Sigmoid colon (tissue), 4 donors: ENCODE measurements at regions not wholly inside any gene's neighbourhood (a gene's known extent, or its start where the extent isn't known, plus 50 kb on each side); places are given as distances from the start of the nearest gene placed in this dataset.

Experiments used
- CTCF ChIP-seq, 4 experiments: fragments of 450-650 bp in 3 of 4; fragments of 200-600 bp in 1 of 4; IDR thresholded peaks; one replicate each; pipeline ENCODE4 v1.5.1; 2016 to 2019; ENCODE audit warnings: antibody characterized with exemption in 4 of 4, mild to moderate bottlenecking in 3 of 4, moderate library complexity in 2 of 4
- EP300 ChIP-seq, 4 donors: sonication (generic); formaldehyde crosslinking; IDR thresholded peaks; one replicate each; pipeline ENCODE4 v1.6.1; 2017; ENCODE audit warnings: antibody characterized with exemption in 4 of 4
- POLR2A ChIP-seq, 2 donors: fragments of 450-650 bp; IDR thresholded peaks; one replicate each; pipeline ENCODE4 v1.6.1; 2016; ENCODE audit warnings: antibody characterized with exemption in 2 of 2, mild to moderate bottlenecking in 2 of 2, moderate library complexity in 2 of 2
- POLR2AphosphoS5 ChIP-seq, 4 donors: sonication (generic); formaldehyde crosslinking; IDR thresholded peaks; one replicate each; pipeline ENCODE4 v1.6.1; 2017; ENCODE audit warnings: antibody characterized with exemption in 4 of 4

DNA sequence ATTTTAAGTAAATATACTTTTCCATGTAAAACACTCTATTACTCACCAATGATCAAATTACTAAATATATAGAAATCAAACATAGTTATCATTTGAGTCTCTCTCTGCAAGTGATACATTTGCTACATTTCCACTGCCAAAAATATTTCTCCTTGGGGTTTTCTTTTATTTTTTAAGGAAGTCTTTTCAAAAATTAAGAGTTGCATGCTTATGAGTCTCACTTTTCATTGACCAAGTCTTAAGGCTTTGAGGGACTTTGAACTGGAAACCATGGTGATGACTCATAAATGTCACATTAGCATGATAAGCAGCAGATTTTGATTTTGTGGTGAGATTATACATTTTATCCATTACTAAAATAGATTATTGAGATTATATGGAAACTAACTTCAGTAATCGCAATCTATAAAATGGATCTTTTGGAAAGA is 152.9 kb downstream of the FAM124B start:
- TF ChIP-seq CTCF (IDR thresholded peaks at IDR 0.05) (no peak), POLR2A (IDR thresholded peaks at IDR 0.05) (no peak), EP300 (IDR thresholded peaks at IDR 0.05) (no peak), POLR2AphosphoS5 (IDR thresholded peaks at IDR 0.05) (no peak)
